GM18870 (cell line): ENCODE measurements at regions not wholly inside any gene's neighbourhood (a gene's known extent, or its start where the extent isn't known, plus 50 kb on each side); places are given as distances from the start of the nearest gene placed in this dataset.
"Not testable (repeated sequence)": the region's sequence is repeated elsewhere in the genome, so short reads cannot be mapped to it uniquely, and the experiment has no call there.

Experiments
- ATAC-seq: cut with Tn5 transposase; IDR thresholded peaks from one replicate; pipeline ENCODE4 v1.9.1; 2021; ENCODE audit warnings: moderate library complexity; ENCODE audit not compliant: unreplicated experiment

- no peak for ATAC-seq
Observed at GRCh38 chr12:63040526-63041220, 105.7 kb upstream of the PPM1H start.

DNA sequence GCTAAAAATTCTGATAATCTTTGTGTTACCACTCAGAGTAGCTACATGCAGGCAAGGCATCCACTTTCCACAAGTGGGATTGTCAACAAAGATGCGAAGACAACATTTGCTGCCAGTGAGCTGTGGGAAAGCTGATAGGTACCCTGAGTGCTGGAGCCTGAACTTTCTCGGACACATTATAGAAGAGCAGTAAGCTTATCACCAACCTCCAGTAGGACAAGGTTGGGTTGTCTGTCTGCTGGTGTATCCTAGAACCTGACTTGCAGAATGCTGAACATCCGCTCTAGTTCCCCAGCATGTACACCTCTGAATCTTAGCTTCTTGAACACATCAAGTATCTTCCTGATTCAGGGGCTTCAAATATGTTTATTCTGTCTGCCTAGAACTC is 103.8 kb upstream of the PPM1H start:
- ATAC-seq, result no peak

DNA sequence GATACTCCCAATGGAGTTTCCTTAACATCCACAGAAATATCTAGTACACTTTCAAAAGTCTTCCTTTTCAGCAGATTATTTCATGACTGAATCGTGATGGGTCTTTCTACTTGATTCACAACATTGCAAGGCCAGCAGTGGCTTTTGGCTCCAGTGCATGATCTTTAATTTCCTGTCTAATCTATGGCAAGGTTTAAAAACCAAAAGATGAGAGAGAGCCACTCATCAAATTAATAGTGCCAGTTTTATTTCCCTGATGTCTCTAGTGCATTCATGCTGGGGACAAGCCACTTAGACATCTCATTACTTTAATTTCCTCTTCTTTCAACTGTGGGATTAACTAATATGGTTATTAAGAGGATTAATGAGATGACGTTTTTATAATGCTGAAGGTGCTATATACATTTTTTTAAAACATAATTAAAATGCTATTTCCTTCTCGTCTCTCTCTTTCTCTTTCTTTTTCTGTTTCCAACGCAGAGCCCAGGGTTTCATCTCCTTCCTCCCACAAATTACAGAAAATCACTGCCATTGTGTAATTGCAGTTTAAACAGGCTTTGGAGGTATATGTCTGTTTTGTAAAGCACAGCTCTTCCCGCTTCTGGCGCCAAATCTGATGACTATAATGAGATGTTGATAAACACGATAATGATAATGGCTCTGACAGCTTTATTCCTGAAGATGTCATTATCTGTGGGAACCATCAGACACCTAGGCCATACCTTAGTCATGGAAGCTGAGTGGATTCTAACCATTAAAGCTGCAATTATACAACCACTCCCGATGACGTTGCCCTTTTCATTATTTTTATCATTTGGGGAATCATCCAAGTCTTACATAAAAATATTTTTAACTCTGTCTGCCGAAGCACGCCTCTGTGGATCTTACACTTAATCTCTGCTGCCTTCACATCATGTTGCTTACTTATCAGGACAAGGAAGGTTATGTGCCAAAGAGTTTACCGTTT is 103.1 kb upstream of the PPM1H start:
- ATAC-seq, result no peak

DNA sequence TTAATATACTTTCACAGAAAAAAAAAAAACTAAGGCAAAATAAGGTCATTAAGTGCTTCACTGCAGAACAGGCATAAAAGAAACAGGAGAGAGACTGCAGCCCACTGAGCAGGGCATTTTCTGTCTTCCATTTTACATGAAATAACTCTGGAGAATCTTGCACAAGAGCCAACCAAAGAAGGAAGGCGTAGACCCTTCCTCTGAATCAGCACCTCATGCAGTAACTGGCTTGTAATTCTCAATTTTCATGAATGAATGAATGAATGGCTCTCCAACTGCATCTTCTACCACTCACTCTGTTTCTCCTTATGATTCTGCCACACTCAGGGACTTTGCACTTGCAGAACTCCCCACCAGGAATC is 102.0 kb upstream of the PPM1H start:
- ATAC-seq, result no peak

- ATAC-seq, result no peak
Observed at GRCh38 chr12:63036216-63036973, 101.4 kb upstream of the PPM1H start.

DNA sequence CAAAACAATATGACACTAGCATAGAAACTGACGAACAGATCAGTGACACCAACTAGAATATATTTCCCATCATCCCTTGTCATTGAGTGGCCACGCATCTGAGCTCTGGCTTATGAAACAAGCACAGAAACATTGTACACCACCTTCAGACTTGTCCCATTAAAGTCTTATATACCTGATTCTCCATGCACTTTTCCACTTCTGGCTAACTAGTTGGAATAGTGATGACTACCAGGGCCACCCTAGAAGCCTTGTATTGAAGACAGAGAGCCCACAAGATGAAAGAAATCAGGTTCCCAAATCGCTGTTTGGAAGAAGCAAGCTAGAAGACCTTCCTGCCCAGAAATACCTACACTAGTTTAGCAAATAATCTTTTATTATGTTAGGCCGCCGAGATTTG is 99.7 kb upstream of the PPM1H start:
- ATAC-seq, result no peak

- ATAC-seq, result no peak
Observed at GRCh38 chr12:63029676-63030075, 94.7 kb upstream of the PPM1H start.

- no peak for ATAC-seq
Observed at GRCh38 chr12:63028951-63029350, 94.0 kb upstream of the PPM1H start.

DNA sequence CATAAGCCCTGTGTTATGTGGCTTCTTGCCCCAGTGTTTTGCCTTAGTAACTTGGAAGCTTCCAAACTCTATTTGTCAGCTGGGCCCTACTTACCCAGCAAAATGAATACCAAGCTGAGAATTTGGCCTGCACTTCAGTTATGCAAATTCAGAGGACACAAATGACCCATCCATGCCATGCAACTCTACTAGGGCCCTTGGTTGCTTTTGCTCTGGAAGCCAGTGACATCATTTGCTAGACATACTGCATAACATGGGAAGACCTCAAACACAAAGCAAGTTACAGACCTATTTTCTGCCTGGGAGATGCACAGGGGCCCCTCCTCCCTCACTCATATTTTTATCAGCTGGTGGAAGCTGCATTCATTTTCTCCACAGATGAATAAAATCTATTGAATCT is 90.2 kb upstream of the PPM1H start:
- ATAC-seq, result no peak

DNA sequence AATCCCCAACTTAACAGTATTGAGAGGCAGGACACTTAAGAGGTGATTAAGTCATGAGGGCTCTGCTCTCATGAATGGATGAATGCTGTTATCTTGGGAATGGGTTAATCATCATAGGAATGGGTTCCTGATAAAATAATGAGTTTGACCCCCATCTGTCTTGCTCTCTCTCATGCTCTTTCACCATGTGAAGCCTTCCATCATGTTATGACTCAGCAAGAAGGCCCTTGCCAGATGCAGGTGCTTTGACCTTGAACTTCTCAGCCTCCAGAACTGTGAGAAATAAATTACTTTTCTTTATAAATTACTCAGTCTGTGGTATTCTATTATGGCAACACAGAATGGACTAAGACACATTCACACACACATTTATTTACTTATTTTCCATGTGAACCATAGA is 89.0 kb upstream of the PPM1H start:
- ATAC-seq, result no peak

- no peak for ATAC-seq
Observed at GRCh38 chr12:63021116-63021515, 86.2 kb upstream of the PPM1H start.

- no peak for ATAC-seq
Observed at GRCh38 chr12:63020269-63020668, 85.3 kb upstream of the PPM1H start.

DNA sequence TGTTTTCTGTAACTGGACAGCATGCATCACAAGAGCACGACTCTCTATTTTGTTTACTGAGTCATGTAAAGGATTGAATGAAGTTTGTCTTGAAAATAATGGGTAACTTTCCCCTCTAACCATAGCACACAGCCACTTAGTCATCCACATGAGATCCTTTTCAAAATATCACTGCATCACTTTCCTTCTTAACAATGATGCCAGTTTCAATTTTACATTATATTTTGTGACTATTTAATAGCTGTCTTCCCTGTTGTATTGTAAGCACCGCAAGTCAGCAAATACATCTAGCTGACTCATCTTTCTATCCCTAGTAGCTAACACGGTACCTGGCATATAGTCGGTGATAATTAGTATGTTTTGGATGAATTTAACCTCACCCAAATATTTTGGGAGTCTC is 83.3 kb upstream of the PPM1H start:
- no peak for ATAC-seq

DNA sequence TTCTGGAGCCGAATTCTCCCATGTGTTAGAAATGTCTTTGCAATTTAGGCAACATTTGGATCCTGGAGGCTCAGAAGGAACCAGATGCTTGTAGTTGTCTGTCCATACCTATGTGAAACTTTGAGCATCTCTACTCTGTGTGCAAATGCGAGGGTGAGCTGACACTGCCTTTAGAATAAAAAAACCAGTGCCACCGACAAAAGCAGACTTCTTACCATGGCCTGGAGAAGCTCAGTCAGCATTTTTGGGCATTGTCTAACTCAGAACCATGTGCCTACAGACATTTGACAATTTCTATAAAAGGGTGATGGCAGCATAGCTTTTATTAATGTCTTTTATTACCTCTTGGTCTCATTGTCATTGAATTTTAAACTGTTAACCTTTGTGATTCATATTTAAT is 78.4 kb upstream of the PPM1H start:
- no peak for ATAC-seq

GRCh38 chr12:63010698-63011097 is 75.7 kb upstream of the PPM1H start:
- no peak for ATAC-seq

DNA sequence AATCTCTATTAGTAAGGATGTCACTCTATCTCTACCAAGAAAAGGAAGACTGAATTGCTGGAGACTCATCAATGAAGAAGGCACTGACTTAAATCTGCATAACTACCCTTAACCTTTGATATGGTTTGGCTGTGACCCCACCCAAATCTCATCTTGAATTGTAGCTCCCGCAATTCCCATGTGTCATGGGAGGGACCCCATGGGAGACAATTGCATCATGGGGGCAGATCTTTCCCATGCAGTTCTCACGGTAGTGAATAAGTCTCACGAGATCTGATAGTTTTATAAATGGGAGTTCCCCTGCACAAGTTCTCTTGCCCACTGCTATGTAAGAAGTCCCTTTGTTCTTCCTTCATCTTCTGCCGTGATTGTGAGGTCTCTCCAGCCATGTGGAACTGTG is 73.4 kb upstream of the PPM1H start:
- no peak for ATAC-seq

- no peak for ATAC-seq
Observed at GRCh38 chr12:63007726-63008125, 72.8 kb upstream of the PPM1H start.

DNA sequence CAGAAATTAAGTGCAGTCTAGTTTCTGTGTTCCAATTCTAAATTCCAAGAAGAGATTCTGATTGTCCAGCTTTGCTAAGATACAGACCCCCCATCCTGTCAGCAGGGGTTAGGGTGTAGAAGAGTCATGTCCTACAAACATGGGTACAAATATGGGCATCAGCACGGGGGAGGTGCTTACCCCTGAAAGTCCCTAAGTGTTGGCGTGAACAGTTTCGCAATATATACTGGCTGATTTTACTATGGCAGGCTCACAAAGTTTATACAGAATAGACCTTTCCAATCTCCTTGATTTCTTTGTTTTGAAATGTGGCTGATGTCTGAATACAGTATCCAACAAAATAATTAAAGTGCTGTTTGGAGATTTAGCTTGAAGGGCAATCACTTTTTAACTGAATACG is 71.6 kb upstream of the PPM1H start:
- ATAC-seq, result no peak

GRCh38 chr12:63005382-63005781 is 70.4 kb upstream of the PPM1H start:
- no peak for ATAC-seq

DNA sequence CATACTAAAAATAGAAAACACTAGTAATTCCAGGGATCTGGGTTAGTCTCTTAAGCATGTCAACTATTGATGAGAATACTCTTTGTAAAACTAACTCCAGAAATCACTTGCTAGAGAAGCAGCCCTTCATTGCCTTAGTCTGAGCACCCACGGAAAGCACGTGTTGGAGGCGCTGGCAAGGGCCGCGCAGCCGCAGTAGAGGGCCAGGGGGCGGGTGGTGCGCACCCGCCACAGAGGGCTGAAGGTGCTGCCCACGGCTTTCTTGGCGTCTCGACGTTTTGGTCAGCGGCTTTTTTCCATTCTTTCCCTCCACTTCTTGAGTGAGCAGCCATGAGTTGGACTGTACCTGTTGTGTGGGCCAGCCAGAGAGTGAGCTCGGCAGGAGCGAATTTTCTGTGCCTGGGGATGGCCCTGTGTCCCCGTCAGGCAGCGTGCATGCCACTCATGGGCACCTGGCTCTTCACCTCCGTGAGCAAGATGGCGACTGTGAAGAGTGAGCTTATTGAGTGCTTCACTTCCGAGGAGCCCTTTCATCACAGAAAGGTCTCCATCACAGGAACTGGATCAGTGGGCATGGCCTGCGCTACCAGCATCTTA is 68.4 kb upstream of the PPM1H start:
- no peak for ATAC-seq

DNA sequence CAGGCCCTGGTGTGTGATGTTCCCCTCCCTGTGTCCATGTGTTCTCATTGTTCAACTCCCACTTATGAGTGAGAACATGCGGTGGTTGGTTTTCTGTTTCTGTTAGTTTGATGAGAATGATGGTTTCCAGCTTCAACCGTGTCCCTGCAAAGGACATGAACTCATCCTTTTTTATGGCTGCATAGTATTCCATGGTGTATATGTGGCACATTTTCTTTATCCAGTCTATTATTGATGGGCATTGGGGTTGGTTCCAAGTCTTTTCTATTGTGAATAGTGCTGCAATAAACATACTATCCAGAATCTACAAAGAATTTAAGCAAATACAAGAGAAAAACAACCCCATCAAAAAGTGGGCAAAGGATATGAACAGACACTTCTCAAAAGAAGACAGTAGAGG is 67.1 kb upstream of the PPM1H start:
- ATAC-seq, result not testable (repeated sequence)
